B cell (primary cell): ENCODE measurements at regions not wholly inside any gene's neighbourhood (a gene's known extent, or its start where the extent isn't known, plus 50 kb on each side); places are given as distances from the start of the nearest gene placed in this dataset.

Experiments used
- ATAC-seq: fragments of 200-7000 bp; cut with Tn5 transposase; one replicate; pipeline ENCODE4 v1.10.0; 2021; ENCODE audit warnings: low read depth, mild to moderate bottlenecking, moderate number of reproducible peaks, moderate library complexity
- CTCF ChIA-PET: fragments of 350-600 bp; sonication (Branson Sonifier 250); formaldehyde crosslinking; loops from one replicate; lab custom pipeline; 2021; ENCODE audit warnings: antibody characterized with exemption, inconsistent platforms; lab: Charles Lee
- POLR2A ChIA-PET: fragments of 350-600 bp; sonication (Branson Sonifier 250); formaldehyde crosslinking; loops from one replicate; lab custom pipeline; 2021; ENCODE audit warnings: antibody characterized with exemption; lab: Charles Lee
- DNase-seq: peaks from one replicate; pipeline ENCODE4 v3.0.0; 2013
- H2AFZ ChIP-seq: 2 replicates; pipeline ENCODE4 v1.6.1; 2012; ENCODE audit warnings: mild to moderate bottlenecking, low read depth, low read length; ENCODE audit not compliant: insufficient read depth, poor library complexity, severe bottlenecking
- H3K27ac ChIP-seq, 2 donors: 1 replicate in 1 of 2; 2 replicates in 1 of 2; pipeline ENCODE4 v1.5.1; 2012 to 2013; ENCODE audit warnings: low read length in 2 of 2, mild to moderate bottlenecking in 2 of 2, moderate library complexity in 1 of 2
- H3K27me3 ChIP-seq, 4 experiments: fragments of 200-600 bp in 1 of 4; sonication (generic) in 1 of 4; replicated peaks in 1 of 4; 1 replicate in 2 of 4; 2 replicates in 2 of 4; pipeline versions ENCODE4 v1.6.1 to v1.7.0; 2013 to 2016; ENCODE audit warnings: low read length in 3 of 4, mild to moderate bottlenecking in 2 of 4, mixed read lengths in 1 of 4, moderate library complexity in 1 of 4; ENCODE audit not compliant: insufficient read depth in 4 of 4, control insufficient read depth in 3 of 4; ENCODE audit errors: control extremely low read depth in 1 of 4
- H3K36me3 ChIP-seq, 2 experiments: replicated peaks in 1 of 2; 1 replicate in 1 of 2; 2 replicates in 1 of 2; pipeline versions ENCODE4 v1.6.1 to v1.7.1; 2013; ENCODE audit warnings: low read length in 1 of 2; ENCODE audit not compliant: insufficient read depth in 2 of 2, control insufficient read depth in 1 of 2; ENCODE audit errors: control extremely low read depth in 1 of 2, extremely low read depth in 1 of 2
- H3K4me1 ChIP-seq, 2 donors: fragments of 200-600 bp in 1 of 2; sonication (generic) in 1 of 2; 1 replicate in 1 of 2; 2 replicates in 1 of 2; pipeline versions ENCODE4 v1.5.1 to v1.6.1; 2013 to 2017; ENCODE audit warnings: low read length in 2 of 2; ENCODE audit not compliant: control insufficient read depth in 2 of 2, insufficient read depth in 2 of 2
- H3K4me2 ChIP-seq: replicated peaks from 2 replicates; pipeline ENCODE3; 2012; ENCODE audit warnings: mild to moderate bottlenecking, low read depth, low read length; ENCODE audit not compliant: poor library complexity, severe bottlenecking
- H3K4me3 ChIP-seq, 5 experiments: fragments of 200-600 bp in 1 of 5; sonication (generic) in 1 of 5; 1 replicate in 3 of 5; 2 replicates in 2 of 5; pipeline versions ENCODE4 v1.5.1 to v1.7.0; 2011 to 2016; ENCODE audit warnings: low read length in 4 of 5, mild to moderate bottlenecking in 4 of 5, low read depth in 2 of 5, control low read depth in 1 of 5, moderate library complexity in 1 of 5; ENCODE audit not compliant: insufficient read depth in 1 of 5; ENCODE audit errors: control extremely low read depth in 1 of 5, extremely low read depth in 1 of 5
- H3K79me2 ChIP-seq: fragments of 200-600 bp; sonication (generic); one replicate; pipeline ENCODE4 v1.6.0; 2016; ENCODE audit warnings: low read length; ENCODE audit not compliant: control insufficient read depth, insufficient read depth
- H3K9ac ChIP-seq: fragments of 200-600 bp; sonication (generic); 2 replicates; pipeline ENCODE4 v1.6.1; 2017; ENCODE audit warnings: mild to moderate bottlenecking, low read length, moderate library complexity
- H3K9me3 ChIP-seq, 3 donors: one replicate each; pipeline versions ENCODE4 v1.6.1 to v1.7.1; 2013; ENCODE audit warnings: low read length in 2 of 3; ENCODE audit not compliant: control insufficient read depth in 2 of 3, insufficient read depth in 1 of 3; ENCODE audit errors: control extremely low read depth in 1 of 3
- H4K20me1 ChIP-seq: 2 replicates; pipeline ENCODE4 v1.6.0; 2012; ENCODE audit warnings: mild to moderate bottlenecking, low read length; ENCODE audit not compliant: insufficient read depth, control insufficient read depth, poor library complexity, severe bottlenecking
- H3K27ac Mint-ChIP-seq: one replicate; pipeline ENCODE4 v1.8.0; 2021; ENCODE audit warnings: mixed read lengths
- H3K27me3 Mint-ChIP-seq: one replicate; pipeline ENCODE4 v1.8.0; 2021; ENCODE audit warnings: mixed read lengths
- H3K4me1 Mint-ChIP-seq: one replicate; pipeline ENCODE4 v1.8.0; 2021; ENCODE audit warnings: mixed read lengths
- H3K4me3 Mint-ChIP-seq: one replicate; pipeline ENCODE4 v1.8.0; 2021; ENCODE audit warnings: mixed read lengths
- H3K9me3 Mint-ChIP-seq: one replicate; pipeline ENCODE4 v1.8.0; 2022; ENCODE audit warnings: mixed read lengths; ENCODE audit not compliant: insufficient read depth
- CTCF ChIP-seq: fragments of 200-600 bp; IDR thresholded peaks from one replicate; pipeline ENCODE4 v1.8.0; 2022; ENCODE audit warnings: antibody characterized with exemption, mild to moderate bottlenecking
- EZH2 ChIP-seq: IDR thresholded peaks from 2 replicates; pipeline ENCODE4 v1.6.1; 2012; ENCODE audit warnings: borderline replicate concordance, low read depth, mild to moderate bottlenecking, moderate library complexity, low read length; ENCODE audit not compliant: insufficient read depth, poor library complexity, severe bottlenecking
- WGBS: methylation state at CpG from one replicate; pipeline ENCODE4 v1.1.5; 2013; ENCODE audit warnings: missing lambda C conversion rate; ENCODE audit not compliant: insufficient coverage; 5-methylcytosine and 5-hydroxymethylcytosine counted together
- intact Hi-C: fragments of 100-400 bp; cut with micrococcal nuclease; formaldehyde crosslinking; loops from one replicate; pipeline ENCODE4 v1.10.0; 2022

- no peaks in the 10 kb centered on the region for H3K36me3 ChIP-seq
- no peak overlapping the region for H3K4me2 ChIP-seq
- no peaks in the 10 kb centered on the region for H3K9me3 ChIP-seq
- H3K9me3 Mint-ChIP-seq = peaks cover 20% of the 10 kb centered on the region
- no peak overlapping the region for H2AFZ ChIP-seq
- ChIA-PET POLR2A (no interaction called here), CTCF (no interaction called here)
- intact Hi-C loops = no loop called here
- H3K4me1 Mint-ChIP-seq = no peaks in the 10 kb centered on the region
- no peak overlapping the region for H3K4me3 Mint-ChIP-seq
- H3K9ac ChIP-seq = no peak overlapping the region
- H3K4me1 ChIP-seq = no peaks in the 10 kb centered on the region
- no peak for ATAC-seq
- DNase-seq = no peak
- H3K4me3 ChIP-seq = no peak overlapping the region
- WGBS = no CpG with 5 or more reads among the region's 2 CpGs
- no peak overlapping the region for H3K27ac Mint-ChIP-seq
- H3K27me3 ChIP-seq = no peaks in the 10 kb centered on the region
- H3K27ac ChIP-seq = no peak overlapping the region
- H3K27me3 Mint-ChIP-seq = no peaks in the 10 kb centered on the region
- no peaks in the 10 kb centered on the region for H4K20me1 ChIP-seq
- no peak for TF ChIP-seq CTCF
- no peaks in the 10 kb centered on the region for H3K79me2 ChIP-seq
Observed at GRCh38 chr6:19502301-19502700, 334.9 kb upstream of the ID4 start.

GRCh38 chr6:19515939-19516338, 321.2 kb upstream of the ID4 start:
- H3K9me3 Mint-ChIP-seq = peaks cover 20% of the 10 kb centered on the region
- Histone ChIP-seq H3K79me2 (no peaks in the 10 kb centered on the region), H3K4me2 (no peak overlapping the region), H3K4me3 (no peak overlapping the region), H3K36me3 (no peaks in the 10 kb centered on the region), H2AFZ (no peak overlapping the region), H3K9ac (no peak overlapping the region), H3K4me1 (no peaks in the 10 kb centered on the region), H4K20me1 (no peaks in the 10 kb centered on the region), H3K9me3 (peaks cover 2 to 21% (median 16%) of the 10 kb centered on the region in 3 donors), H3K27me3 (no peaks in the 10 kb centered on the region), H3K27ac (no peak overlapping the region)
- no peaks in the 10 kb centered on the region for H3K27me3 Mint-ChIP-seq
- no peak for DNase-seq
- no peak overlapping the region for H3K27ac Mint-ChIP-seq
- TF ChIP-seq EZH2 (no peak), CTCF (no peak)
- no peak overlapping the region for H3K4me3 Mint-ChIP-seq
- ChIA-PET CTCF (no interaction called here), POLR2A (no interaction called here)
- intact Hi-C loops = no loop called here
- no peaks in the 10 kb centered on the region for H3K4me1 Mint-ChIP-seq
- no peak for ATAC-seq
- WGBS = 91% methylated on average over 4 of the region's 4 CpGs
